ENCODE measurements at regions not wholly inside any gene's neighbourhood (a gene's known extent, or its start where the extent isn't known, plus 50 kb on each side); places are given as distances from the start of the nearest gene placed in this dataset.
A peak's percentile ranks its signal among the peaks of the same experiment; 100 is the strongest.

GRCh38 chr19:46920362-46920761, 59.6 kb downstream of the ARHGAP35 start:
- Histone ChIP-seq H3K4me3 (ENCODE audit: low read depth, low read length) (no peak overlapping the region), H3K27me3 (ENCODE audit: control insufficient read depth, insufficient read depth, low read length) (no peaks in the 10 kb centered on the region), H3K36me3 (ENCODE audit: control insufficient read depth, insufficient read depth, low read length) (peaks cover 13% of the 10 kb centered on the region)
- no peak for TF ChIP-seq CTCF (IDR thresholded peaks at IDR 0.05; ENCODE audit: insufficient read depth, low read length, severe bottlenecking)
- DNase-seq (ENCODE audit: low read depth) (no peak), FAIRE-seq (no peak)

- H3K27me3 ChIP-seq (ENCODE audit: control insufficient read depth, insufficient read depth, low read length): no peaks in the 10 kb centered on the region
- H3K4me3 ChIP-seq (ENCODE audit: low read depth, low read length): no peak overlapping the region
- DNase-seq (ENCODE audit: low read depth) (no peak), FAIRE-seq (no peak)
- peaks cover 13% of the 10 kb centered on the region for H3K36me3 ChIP-seq (ENCODE audit: control insufficient read depth, insufficient read depth, low read length)
- TF ChIP-seq CTCF (IDR thresholded peaks at IDR 0.05; ENCODE audit: insufficient read depth, low read length, severe bottlenecking): no peak
These were observed 60.3 kb downstream of the ARHGAP35 start for GRCh38 chr19:46921071-46921470.

GRCh38 chr19:46922465-46922864, 61.7 kb downstream of the ARHGAP35 start:
- Histone ChIP-seq H3K36me3 (ENCODE audit: control insufficient read depth, insufficient read depth, low read length) (peaks cover 13% of the 10 kb centered on the region), H3K27me3 (ENCODE audit: control insufficient read depth, insufficient read depth, low read length) (no peaks in the 10 kb centered on the region), H3K4me3 (ENCODE audit: low read depth, low read length) (no peak overlapping the region)
- no peak for TF ChIP-seq CTCF (IDR thresholded peaks at IDR 0.05; ENCODE audit: insufficient read depth, low read length, severe bottlenecking)
- DNase-seq (ENCODE audit: low read depth) (no peak), FAIRE-seq (no peak)

- H3K4me3 ChIP-seq (ENCODE audit: low read depth, low read length): no peak overlapping the region
- DNase-seq (ENCODE audit: low read depth) (peak; percentile 51), FAIRE-seq (no peak)
These were observed 64.2 kb downstream of the ARHGAP35 start for GRCh38 chr19:46924874-46925547.

GRCh38 chr19:46925548-46925950, 64.8 kb downstream of the ARHGAP35 start:
- no peak for FAIRE-seq
- peak; percentile 92 for DNase-seq (ENCODE audit: low read depth)
- Histone ChIP-seq H3K4me3 (ENCODE audit: low read depth, low read length) (no peak overlapping the region), H3K27me3 (ENCODE audit: control insufficient read depth, insufficient read depth, low read length) (no peaks in the 10 kb centered on the region), H3K36me3 (ENCODE audit: control insufficient read depth, insufficient read depth, low read length) (peaks cover 7% of the 10 kb centered on the region)
- no peak for TF ChIP-seq CTCF (IDR thresholded peaks at IDR 0.05; ENCODE audit: insufficient read depth, low read length, severe bottlenecking)

More at GRCh38 chr19:46924874-46925547, 64.2 kb downstream of the ARHGAP35 start:
- no peaks in the 10 kb centered on the region for H3K27me3 ChIP-seq (ENCODE audit: control insufficient read depth, insufficient read depth, low read length)
- peaks cover 7% of the 10 kb centered on the region for H3K36me3 ChIP-seq (ENCODE audit: control insufficient read depth, insufficient read depth, low read length)
- TF ChIP-seq CTCF (IDR thresholded peaks at IDR 0.05; ENCODE audit: insufficient read depth, low read length, severe bottlenecking): no peak
